H1 (cell line): ENCODE measurements at regions not wholly inside any gene's neighbourhood (a gene's known extent, or its start where the extent isn't known, plus 50 kb on each side); places are given as distances from the start of the nearest gene placed in this dataset.

ENCODE experiments used
- CTCF ChIA-PET: fragments of 300-600 bp; sonication (Branson Sonifier 250); formaldehyde crosslinking; loops from one replicate; lab custom pipeline; 2021; ENCODE audit not compliant: partially characterized antibody; lab: Charles Lee
- POLR2A ChIA-PET: fragments of 300-600 bp; sonication (Branson Sonifier 250); formaldehyde crosslinking; loops from one replicate; lab custom pipeline; 2021; ENCODE audit warnings: inconsistent platforms; ENCODE audit not compliant: partially characterized antibody; lab: Charles Lee
- DNase-seq, 2 experiments: peaks; one replicate each; pipeline versions ENCODE4 v3.0.0 to v3.0.0-alpha.2; 2010 to 2022; ENCODE audit warnings: low spot score in 2 of 2, low read depth in 1 of 2, mixed read lengths in 1 of 2
- FAIRE-seq: peaks from 2 replicates; lab custom pipeline; 2011; peaks lifted over from hg19 to GRCh38; lab: Jason Lieb, UNC
- H2AFZ ChIP-seq: 2 replicates; pipeline ENCODE4 v1.8.1; 2012; ENCODE audit warnings: low read length, inconsistent platforms
- H2AK5ac ChIP-seq: 2 replicates; pipeline ENCODE4 v1.6.1; 2013; ENCODE audit warnings: low read depth, low read length
- H2BK120ac ChIP-seq: replicated peaks from 2 replicates; pipeline ENCODE3; 2013; ENCODE audit warnings: low read depth, low read length, inconsistent platforms
- H2BK12ac ChIP-seq: 2 replicates; pipeline ENCODE4 v1.6.1; 2013; ENCODE audit warnings: low read depth, low read length
- H2BK15ac ChIP-seq: 2 replicates; pipeline ENCODE4 v1.6.1; 2013; ENCODE audit warnings: low read length
- H2BK20ac ChIP-seq: 2 replicates; pipeline ENCODE4 v1.6.1; 2013; ENCODE audit warnings: low read length
- H2BK5ac ChIP-seq: 2 replicates; pipeline ENCODE4 v1.6.1; 2013; ENCODE audit warnings: low read depth, low read length
- H3K14ac ChIP-seq: 2 replicates; pipeline ENCODE4 v1.6.1; 2013; ENCODE audit warnings: inconsistent platforms; ENCODE audit not compliant: insufficient read length
- H3K18ac ChIP-seq: 2 replicates; pipeline ENCODE4 v1.6.1; 2013; ENCODE audit warnings: low read length; ENCODE audit errors: extremely low read depth
- H3K23ac ChIP-seq: 2 replicates; pipeline ENCODE4 v1.6.1; 2013; ENCODE audit warnings: inconsistent platforms; ENCODE audit not compliant: insufficient read length
- H3K23me2 ChIP-seq: 2 replicates; pipeline ENCODE4 v1.6.1; 2013; ENCODE audit warnings: low read depth, low read length
- H3K27ac ChIP-seq: 2 replicates; pipeline ENCODE4 v1.6.1; 2011; ENCODE audit warnings: low read depth, low read length, inconsistent platforms
- H3K27me3 ChIP-seq, 4 experiments: replicated peaks in 1 of 4; 1 replicate in 1 of 4; 2 replicates in 3 of 4; pipeline versions ENCODE4 v1.6.1 to v1.8.1; 2011 to 2013; ENCODE audit warnings: low read length in 3 of 4, mild to moderate bottlenecking in 3 of 4, inconsistent platforms in 2 of 4, mixed read lengths in 2 of 4, moderate library complexity in 1 of 4; ENCODE audit not compliant: control insufficient read depth in 3 of 4, insufficient read depth in 3 of 4; ENCODE audit errors: extremely low read depth in 1 of 4
- H3K36me3 ChIP-seq, 4 experiments: 2 replicates each; pipeline versions ENCODE4 v1.6.1 to v1.8.1; 2011 to 2013; ENCODE audit warnings: mild to moderate bottlenecking in 4 of 4, low read length in 3 of 4, moderate library complexity in 2 of 4, control low read depth in 1 of 4, inconsistent platforms in 1 of 4; ENCODE audit not compliant: insufficient read depth in 4 of 4, control insufficient read depth in 2 of 4
- H3K4ac ChIP-seq: replicated peaks from 2 replicates; pipeline ENCODE3; 2013; ENCODE audit warnings: low read length, low read depth, mixed read lengths, inconsistent platforms; ENCODE audit not compliant: insufficient read length
- H3K4me1 ChIP-seq, 4 experiments: replicated peaks in 1 of 4; 1 replicate in 1 of 4; 2 replicates in 3 of 4; pipeline versions ENCODE4 v1.6.1 to v1.8.1; 2011 to 2013; ENCODE audit warnings: low read length in 3 of 4, inconsistent platforms in 2 of 4, mixed read lengths in 1 of 4; ENCODE audit not compliant: insufficient read depth in 4 of 4, control insufficient read depth in 3 of 4
- H3K4me2 ChIP-seq, 2 experiments: 2 replicates each; pipeline versions ENCODE4 v1.6.1 to v1.8.1; 2011 to 2013; ENCODE audit warnings: low read depth in 2 of 2, low read length in 2 of 2, control low read depth in 1 of 2, inconsistent platforms in 1 of 2, mild to moderate bottlenecking in 1 of 2; ENCODE audit not compliant: insufficient read depth in 1 of 2
- H3K4me3 ChIP-seq, 4 experiments: fragments of 200-600, 300-600 bp in 1 of 4; sonication (generic), shearing (Covaris generic), sonication (Bioruptor Twin) in 1 of 4; 2 replicates each; pipeline versions ENCODE4 v1.5.1 to v1.8.1; 2011 to 2016; ENCODE audit warnings: low read length in 4 of 4, low read depth in 3 of 4, control low read depth in 2 of 4, inconsistent platforms in 2 of 4, mild to moderate bottlenecking in 2 of 4, mixed read lengths in 1 of 4, moderate library complexity in 1 of 4; ENCODE audit not compliant: insufficient read depth in 2 of 4; ENCODE audit errors: extremely low read depth in 1 of 4
- H3K56ac ChIP-seq: replicated peaks from 2 replicates; pipeline ENCODE3; 2013; ENCODE audit warnings: low read depth, mild to moderate bottlenecking, mixed read lengths, low read length, inconsistent platforms; ENCODE audit not compliant: insufficient read length
- H3K79me1 ChIP-seq: 2 replicates; pipeline ENCODE4 v1.6.1; 2013; ENCODE audit warnings: low read depth, low read length, control low read depth
- H3K79me2 ChIP-seq, 2 experiments: 2 replicates each; pipeline versions ENCODE4 v1.6.1 to v1.8.1; 2012 to 2013; ENCODE audit warnings: low read length in 2 of 2, mild to moderate bottlenecking in 2 of 2, inconsistent platforms in 1 of 2; ENCODE audit not compliant: insufficient read depth in 2 of 2, control insufficient read depth in 1 of 2
- H3K9ac ChIP-seq, 4 experiments: replicated peaks in 1 of 4; 1 replicate in 1 of 4; 2 replicates in 3 of 4; pipeline versions ENCODE4 v1.6.1 to v1.8.1; 2011 to 2013; ENCODE audit warnings: low read depth in 3 of 4, low read length in 3 of 4, control low read depth in 2 of 4, mild to moderate bottlenecking in 2 of 4, moderate library complexity in 2 of 4, inconsistent platforms in 1 of 4; ENCODE audit errors: extremely low read depth in 1 of 4
- H3K9me3 ChIP-seq, 2 experiments: 2 replicates each; pipeline versions ENCODE4 v1.6.1 to v1.8.1; 2012 to 2013; ENCODE audit warnings: mild to moderate bottlenecking in 2 of 2, moderate library complexity in 2 of 2, control low read depth in 1 of 2, inconsistent platforms in 1 of 2, low read depth in 1 of 2, low read length in 1 of 2, mixed read lengths in 1 of 2; ENCODE audit not compliant: insufficient read depth in 2 of 2
- H4K20me1 ChIP-seq, 2 experiments: replicated peaks in 1 of 2; 2 replicates each; pipeline versions ENCODE3 to v1.8.1; 2011 to 2013; ENCODE audit warnings: inconsistent platforms in 2 of 2, low read length in 2 of 2, mild to moderate bottlenecking in 1 of 2; ENCODE audit not compliant: insufficient read depth in 2 of 2, control insufficient read depth in 1 of 2
- H4K5ac ChIP-seq: 2 replicates; pipeline ENCODE4 v1.6.1; 2013; ENCODE audit warnings: low read length, low read depth, mixed read lengths, inconsistent platforms; ENCODE audit not compliant: insufficient read length
- H4K8ac ChIP-seq: 2 replicates; pipeline ENCODE4 v1.8.0; 2013; ENCODE audit warnings: mild to moderate bottlenecking, moderate library complexity, low read length, inconsistent platforms; ENCODE audit not compliant: insufficient read depth; ENCODE audit errors: extremely low read depth
- H4K91ac ChIP-seq: replicated peaks from 2 replicates; pipeline ENCODE3; 2013; ENCODE audit warnings: low read length, mixed read lengths, inconsistent platforms; ENCODE audit not compliant: insufficient read length
- POLR2AphosphoS5 ChIP-seq: IDR thresholded peaks from 2 replicates; pipeline ENCODE4 v1.6.1; 2011; ENCODE audit warnings: low read depth, low read length
- WGBS, 2 experiments: shearing (Covaris generic) in 1 of 2; methylation state at CpG; one replicate each; pipeline versions ENCODE4 v1.1.6 to v1.1.7; 2013 to 2015; ENCODE audit warnings: low lambda C conversion rate in 2 of 2, mixed read lengths in 2 of 2, inconsistent platforms in 1 of 2, low coverage in 1 of 2, missing lambda C conversion rate in 1 of 2; ENCODE audit not compliant: insufficient replicate concordance in 2 of 2, insufficient coverage in 1 of 2, insufficient read length in 1 of 2; ENCODE audit errors: extremely low coverage in 1 of 2, missing lambda C conversion rate in 1 of 2; 5-methylcytosine and 5-hydroxymethylcytosine counted together

GRCh38 chr6:100182313-100182712 is 188.3 kb upstream of the MCHR2 start:
- POLR2A ChIA-PET: no interaction called here
- H4K91ac ChIP-seq: no peak overlapping the region
- no peaks in the 10 kb centered on the region for H3K36me3 ChIP-seq
- H3K9me3 ChIP-seq: no peaks in the 10 kb centered on the region
- no peak overlapping the region for H3K27ac ChIP-seq
- FAIRE-seq (no peak), DNase-seq (no peak)
- no peak overlapping the region for H3K56ac ChIP-seq
- H2AK5ac ChIP-seq: no peak overlapping the region
- no peak overlapping the region for H3K14ac ChIP-seq
- no peak overlapping the region for H2BK120ac ChIP-seq
- no peak overlapping the region for H2BK20ac ChIP-seq
- no peak overlapping the region for H2BK12ac ChIP-seq
- H3K27me3 ChIP-seq: peaks cover 0 to 2% (median 0%) of the 10 kb centered on the region in 4 experiments; a peak in 1 of 7 replicates
- TF ChIP-seq POLR2AphosphoS5: no peak
- H3K4me2 ChIP-seq: no peak overlapping the region
- no peak overlapping the region for H3K4me3 ChIP-seq
- no peaks in the 10 kb centered on the region for H3K4me1 ChIP-seq
- no peak overlapping the region for H2BK5ac ChIP-seq
- no peak overlapping the region for H4K8ac ChIP-seq
- H3K23ac ChIP-seq: no peak overlapping the region
- no peak overlapping the region for H3K18ac ChIP-seq
- no peak overlapping the region for H2BK15ac ChIP-seq
- 91% methylated on average over 1 of the region's 1 CpG; no CpG with 5 or more reads in 1 of the 2 experiments for WGBS, 2 experiments
- CTCF ChIA-PET: interaction anchor here (0.6 kb wide), 1 partner anchor 50 kb away, joined by 3 read pairs; no protein-coding TSS in a partner anchor
- H3K23me2 ChIP-seq: no peaks in the 10 kb centered on the region
- H4K20me1 ChIP-seq: no peaks in the 10 kb centered on the region
- no peaks in the 10 kb centered on the region for H3K79me1 ChIP-seq
- H3K79me2 ChIP-seq: no peaks in the 10 kb centered on the region
- no peak overlapping the region for H3K4ac ChIP-seq
- no peak overlapping the region for H3K9ac ChIP-seq
- H2AFZ ChIP-seq: no peak overlapping the region
- H4K5ac ChIP-seq: no peak overlapping the region
